ENCODE measurements at regions not wholly inside any gene's neighbourhood (a gene's known extent, or its start where the extent isn't known, plus 50 kb on each side); places are given as distances from the start of the nearest gene placed in this dataset.

DNA sequence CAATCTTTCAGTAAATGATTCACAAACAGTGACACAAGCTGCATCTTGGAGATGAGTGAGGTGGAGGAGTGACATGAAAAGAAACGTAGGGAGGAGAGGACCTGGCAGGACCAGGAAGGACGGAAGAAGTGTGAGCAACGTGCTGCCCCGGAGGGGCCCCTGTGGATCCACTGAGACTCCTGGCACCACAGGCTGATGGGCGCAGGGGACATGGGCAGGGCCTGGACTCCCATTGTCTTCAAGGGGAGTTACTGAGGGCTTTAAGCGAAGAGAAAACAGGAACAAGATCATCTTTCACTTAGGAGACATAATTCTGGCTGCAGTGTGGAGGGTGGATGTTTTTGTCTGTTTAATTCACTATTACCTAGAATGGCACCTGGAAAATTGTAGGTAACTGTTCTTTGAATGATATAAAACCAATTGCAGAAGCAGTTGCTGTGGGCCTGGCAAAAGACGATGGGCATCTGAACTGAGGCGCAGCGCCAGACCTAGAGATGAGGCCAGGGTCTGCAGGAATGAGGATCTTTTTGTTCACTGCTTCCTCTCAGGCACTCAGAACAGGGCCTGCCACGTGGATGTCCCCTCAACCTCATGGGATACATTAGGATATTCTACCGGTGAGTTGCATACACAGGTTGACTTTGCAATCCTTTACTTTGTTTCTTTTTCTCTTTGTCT is 156.4 kb downstream of the TMEM18 start:
- no peak for TF ChIP-seq CTCF (IDR thresholded peaks at IDR 0.05)
- no peaks in the 10 kb centered on the region for H3K4me1 ChIP-seq
- DNase-seq (no peak), ATAC-seq (no peak)
- no peaks in the 10 kb centered on the region for H3K9me3 ChIP-seq
- H3K4me3 ChIP-seq, result no peak overlapping the region
- H3K36me3 ChIP-seq (ENCODE audit: insufficient read depth in 1 of 2, low read depth in 1 of 2), result no peaks in the 10 kb centered on the region
- H3K27ac ChIP-seq, result no peak overlapping the region
- WGBS, 3 donors, result 84 to 85% (median 85%) methylated on average over 11 of the region's 11 CpGs
- peaks cover 0 to 2% (median 0%) of the 10 kb centered on the region in 3 donors for H3K27me3 ChIP-seq (ENCODE audit: insufficient read depth in 3 of 3, low read length in 2 of 3)
- intact Hi-C loops (cut with DNase I), result no loop called here

GRCh38 chr2:516944-517343 is 160.3 kb downstream of the TMEM18 start:
- WGBS, 3 donors, result 60 to 66% (median 62%) methylated on average over 5 of the region's 5 CpGs
- no peak for TF ChIP-seq CTCF (IDR thresholded peaks at IDR 0.05)
- Histone ChIP-seq H3K27me3 (ENCODE audit: insufficient read depth in 3 of 3, low read length in 2 of 3) (peaks cover 0 to 2% (median 0%) of the 10 kb centered on the region in 3 donors), H3K4me1 (no peaks in the 10 kb centered on the region), H3K9me3 (no peaks in the 10 kb centered on the region), H3K36me3 (ENCODE audit: insufficient read depth in 1 of 2, low read depth in 1 of 2) (no peaks in the 10 kb centered on the region), H3K27ac (no peak overlapping the region), H3K4me3 (no peak overlapping the region)
- no peak for DNase-seq
- no peak for ATAC-seq
- intact Hi-C loops (cut with DNase I), result no loop called here

- TF ChIP-seq CTCF (IDR thresholded peaks at IDR 0.05), result no peak
- no peak overlapping the region for H3K4me3 ChIP-seq
- H3K36me3 ChIP-seq (ENCODE audit: insufficient read depth in 1 of 2, low read depth in 1 of 2), result no peaks in the 10 kb centered on the region
- DNase-seq (no peak), ATAC-seq (no peak)
- H3K27me3 ChIP-seq (ENCODE audit: insufficient read depth in 3 of 3, low read length in 2 of 3), result peaks cover 0 to 2% (median 0%) of the 10 kb centered on the region in 3 donors
- no peak overlapping the region for H3K27ac ChIP-seq
- intact Hi-C loops (cut with DNase I), result no loop called here
- 81 to 87% (median 82%) methylated on average over 7 of the region's 7 CpGs for WGBS, 3 donors
- no peaks in the 10 kb centered on the region for H3K9me3 ChIP-seq
- H3K4me1 ChIP-seq, result no peaks in the 10 kb centered on the region
Measured at GRCh38 chr2:516131-516530, 161.1 kb downstream of the TMEM18 start.

- ATAC-seq (no peak), DNase-seq (no peak)
- Histone ChIP-seq H3K4me3 (no peak overlapping the region), H3K4me1 (no peaks in the 10 kb centered on the region), H3K27me3 (ENCODE audit: insufficient read depth in 3 of 3, low read length in 2 of 3) (no peaks in the 10 kb centered on the region), H3K36me3 (ENCODE audit: insufficient read depth in 1 of 2, low read depth in 1 of 2) (no peaks in the 10 kb centered on the region), H3K9me3 (no peaks in the 10 kb centered on the region), H3K27ac (no peak overlapping the region)
- intact Hi-C loops (cut with DNase I), result no loop called here
- 79 to 87% (median 85%) methylated on average over 3 of the region's 3 CpGs for WGBS, 3 donors
- TF ChIP-seq CTCF (IDR thresholded peaks at IDR 0.05), result no peak
Measured at GRCh38 chr2:515441-516127, 161.6 kb downstream of the TMEM18 start.
